ENCODE measurements at regions not wholly inside any gene's neighbourhood (a gene's known extent, or its start where the extent isn't known, plus 50 kb on each side); places are given as distances from the start of the nearest gene placed in this dataset.

- TF ChIP-seq CTCF (IDR thresholded peaks at IDR 0.05; ENCODE audit: low read depth, low read length) (no peak), MAX (IDR thresholded peaks at IDR 0.05; ENCODE audit: low read depth, low read length) (no peak), POLR2A (IDR thresholded peaks at IDR 0.05; ENCODE audit: extremely low read depth, insufficient read length) (no peak)
Observed at GRCh38 chr4:117154251-117154650, 68.9 kb upstream of the TRAM1L1 start.

Measured in NB4 (cell line).